Osteocyte (in vitro differentiated cells): ENCODE measurements at regions not wholly inside any gene's neighbourhood (a gene's known extent, or its start where the extent isn't known, plus 50 kb on each side); places are given as distances from the start of the nearest gene placed in this dataset.

Source experiments
- DNase-seq: peaks from one replicate; pipeline ENCODE4 v3.0.0; 2021; ENCODE audit warnings: mixed read lengths; ENCODE audit not compliant: unreplicated experiment; ENCODE audit errors: extremely low spot score
- H3K27ac Mint-ChIP-seq: one replicate; pipeline ENCODE4 v1.8.0; 2021; ENCODE audit warnings: mild to moderate bottlenecking, mixed read lengths; ENCODE audit not compliant: unreplicated experiment
- H3K27me3 Mint-ChIP-seq: one replicate; pipeline ENCODE4 v1.8.0; 2021; ENCODE audit warnings: mixed read lengths; ENCODE audit not compliant: unreplicated experiment
- H3K36me3 Mint-ChIP-seq: one replicate; pipeline ENCODE4 v1.8.0; 2021; ENCODE audit warnings: mixed read lengths; ENCODE audit not compliant: unreplicated experiment
- H3K4me1 Mint-ChIP-seq: one replicate; pipeline ENCODE4 v1.8.0; 2021; ENCODE audit warnings: mixed read lengths; ENCODE audit not compliant: unreplicated experiment
- H3K4me3 Mint-ChIP-seq: one replicate; pipeline ENCODE4 v1.8.0; 2021; ENCODE audit warnings: mild to moderate bottlenecking, moderate library complexity, mixed read lengths; ENCODE audit not compliant: unreplicated experiment
- H3K9me3 Mint-ChIP-seq: one replicate; pipeline ENCODE4 v1.8.0; 2021; ENCODE audit warnings: mixed read lengths; ENCODE audit not compliant: unreplicated experiment
- CTCF ChIP-seq: fragments of 200-600 bp; sonication (generic); IDR thresholded peaks from 2 replicates; pipeline ENCODE4 v1.5.0; 2021; ENCODE audit warnings: antibody characterized with exemption, mild to moderate bottlenecking, moderate library complexity

GRCh38 chr1:222046684-222047263 is 304.9 kb upstream of the DUSP10 start:
- TF ChIP-seq CTCF, result no peak
- Mint-ChIP-seq H3K4me1 (peaks cover 3% of the 10 kb centered on the region), H3K9me3 (no peaks in the 10 kb centered on the region), H3K4me3 (no peak overlapping the region), H3K27me3 (no peaks in the 10 kb centered on the region), H3K27ac (no peak overlapping the region), H3K36me3 (no peaks in the 10 kb centered on the region)
- DNase-seq, result no peak

- Mint-ChIP-seq H3K9me3 (no peaks in the 10 kb centered on the region), H3K4me1 (peaks cover 3% of the 10 kb centered on the region), H3K36me3 (no peaks in the 10 kb centered on the region), H3K27me3 (no peaks in the 10 kb centered on the region), H3K27ac (no peak overlapping the region), H3K4me3 (no peak overlapping the region)
- DNase-seq, result no peak
- TF ChIP-seq CTCF, result no peak
Measured at GRCh38 chr1:222045786-222046185, 303.9 kb upstream of the DUSP10 start.

- no peak for DNase-seq
- no peaks in the 10 kb centered on the region for H3K36me3 Mint-ChIP-seq
- H3K4me3 Mint-ChIP-seq, result no peak overlapping the region
- TF ChIP-seq CTCF, result no peak
- peaks cover 3% of the 10 kb centered on the region for H3K4me1 Mint-ChIP-seq
- H3K27me3 Mint-ChIP-seq, result no peaks in the 10 kb centered on the region
- H3K27ac Mint-ChIP-seq, result no peak overlapping the region
- no peaks in the 10 kb centered on the region for H3K9me3 Mint-ChIP-seq
Measured at GRCh38 chr1:222045236-222045635, 303.3 kb upstream of the DUSP10 start.

GRCh38 chr1:222043444-222044292 is 301.8 kb upstream of the DUSP10 start:
- H3K4me1 Mint-ChIP-seq, result peaks cover 2% of the 10 kb centered on the region
- no peak overlapping the region for H3K4me3 Mint-ChIP-seq
- TF ChIP-seq CTCF, result no peak
- no peaks in the 10 kb centered on the region for H3K36me3 Mint-ChIP-seq
- no peaks in the 10 kb centered on the region for H3K9me3 Mint-ChIP-seq
- no peak for DNase-seq
- H3K27me3 Mint-ChIP-seq, result no peaks in the 10 kb centered on the region
- no peak overlapping the region for H3K27ac Mint-ChIP-seq

- Mint-ChIP-seq H3K9me3 (no peaks in the 10 kb centered on the region), H3K27ac (no peak overlapping the region), H3K36me3 (no peaks in the 10 kb centered on the region), H3K4me3 (no peak overlapping the region), H3K4me1 (no peaks in the 10 kb centered on the region), H3K27me3 (peaks cover 10% of the 10 kb centered on the region)
- no peak for DNase-seq
- TF ChIP-seq CTCF, result no peak
Measured at GRCh38 chr1:222042120-222042519, 300.2 kb upstream of the DUSP10 start.
